HG03066 (cell line): ENCODE measurements at regions not wholly inside any gene's neighbourhood (a gene's known extent, or its start where the extent isn't known, plus 50 kb on each side); places are given as distances from the start of the nearest gene placed in this dataset.
"Not testable (repeated sequence)": the region's sequence is repeated elsewhere in the genome, so short reads cannot be mapped to it uniquely, and the experiment has no call there.

Experiments used
- ATAC-seq: cut with Tn5 transposase; IDR thresholded peaks from one replicate; pipeline ENCODE4 v1.9.1; 2021; ENCODE audit warnings: low read depth; ENCODE audit not compliant: unreplicated experiment

DNA sequence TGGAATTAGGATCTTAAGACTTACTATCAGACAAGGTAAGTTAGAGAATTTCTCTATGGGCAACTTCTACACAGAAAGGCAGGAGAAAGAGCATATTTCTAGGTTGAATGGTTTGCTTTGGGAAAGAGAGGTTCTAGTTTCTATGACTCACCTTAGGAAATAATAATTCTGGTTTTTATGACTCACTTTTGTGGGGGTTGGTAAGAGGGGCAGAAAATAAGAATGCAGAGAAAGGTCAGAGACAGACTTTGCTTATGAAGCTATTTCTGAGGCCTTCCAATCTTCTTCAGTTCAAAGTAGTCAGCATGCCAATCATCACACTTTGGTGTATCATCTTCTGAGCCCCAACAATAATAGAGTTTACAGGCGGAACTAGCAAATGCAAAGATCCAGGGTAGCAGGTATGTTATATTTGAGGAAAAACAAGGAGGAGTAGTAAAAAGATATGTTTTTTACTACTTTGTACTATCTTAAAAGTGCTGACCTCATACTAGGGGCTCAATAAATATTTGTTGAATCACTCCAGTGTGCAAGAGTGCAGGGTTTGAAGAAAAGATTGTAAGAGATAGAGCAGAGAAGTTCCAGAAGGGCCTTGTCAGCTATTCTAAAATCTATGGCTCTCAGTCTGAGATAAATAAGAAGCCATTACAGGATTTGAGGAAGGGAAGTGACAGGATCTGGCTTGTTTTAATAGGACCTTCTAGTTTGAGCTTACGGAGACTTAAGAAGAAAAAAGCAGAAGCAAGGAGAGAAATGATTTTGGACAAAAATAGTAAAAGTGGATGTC lies 56.7 kb upstream of the LRFN5 start:
- ATAC-seq: no peak

DNA sequence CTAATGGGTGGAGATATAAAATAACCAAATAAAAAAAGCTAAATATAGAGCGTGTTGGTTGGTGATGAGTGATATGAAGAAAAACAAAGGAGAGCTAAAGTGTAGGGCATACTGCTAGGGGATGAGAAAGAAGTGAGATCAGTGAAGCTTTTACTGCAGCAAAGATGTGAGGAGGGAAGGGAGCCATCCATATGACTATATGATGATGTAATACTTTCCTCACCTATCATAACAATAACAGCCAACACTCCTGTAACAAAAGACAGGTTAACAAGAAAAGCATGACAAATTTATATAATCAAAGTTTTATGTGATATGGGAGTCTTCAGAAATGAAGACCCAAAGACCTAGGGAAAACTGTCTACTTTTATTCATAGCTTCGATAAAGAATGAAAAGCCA lies 57.4 kb upstream of the LRFN5 start:
- no peak for ATAC-seq

DNA sequence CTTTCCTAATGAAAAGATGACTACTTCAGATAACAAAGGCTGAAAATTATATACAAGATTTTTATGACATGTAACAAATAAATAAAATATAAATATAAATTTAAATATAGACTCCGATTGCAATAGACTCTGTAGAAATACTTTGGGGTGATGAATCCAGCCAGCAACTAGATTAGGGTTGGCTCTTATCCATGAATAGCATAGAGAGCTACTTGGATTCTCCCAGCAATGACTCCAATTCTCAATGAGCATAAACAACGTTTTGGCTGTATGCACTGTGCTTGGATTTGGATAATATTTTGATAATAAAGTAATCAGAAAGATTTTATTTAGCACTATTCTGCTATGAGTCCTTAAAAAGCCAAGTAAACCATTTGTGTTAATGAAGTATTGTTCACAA lies 58.0 kb upstream of the LRFN5 start:
- no peak for ATAC-seq

DNA sequence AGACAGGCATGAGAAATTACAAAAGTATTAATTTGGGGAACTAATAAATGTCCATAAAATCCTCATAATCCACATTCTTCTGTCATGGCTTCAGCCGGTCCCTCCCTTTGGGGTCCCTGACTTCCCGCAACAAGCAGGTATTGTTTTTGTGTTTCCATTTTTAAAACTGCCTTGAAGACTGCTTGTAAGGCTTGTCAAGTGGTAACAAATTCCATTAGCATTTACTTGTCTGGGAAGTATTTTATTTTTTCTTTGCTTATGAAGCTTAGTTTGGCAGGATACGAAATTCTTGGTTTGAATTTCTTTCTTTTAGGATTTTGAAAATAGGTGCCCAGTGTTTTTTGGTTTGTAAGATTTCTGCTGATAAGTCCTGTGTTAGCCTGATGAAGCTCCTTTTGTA lies 65.3 kb upstream of the LRFN5 start:
- ATAC-seq: no peak

DNA sequence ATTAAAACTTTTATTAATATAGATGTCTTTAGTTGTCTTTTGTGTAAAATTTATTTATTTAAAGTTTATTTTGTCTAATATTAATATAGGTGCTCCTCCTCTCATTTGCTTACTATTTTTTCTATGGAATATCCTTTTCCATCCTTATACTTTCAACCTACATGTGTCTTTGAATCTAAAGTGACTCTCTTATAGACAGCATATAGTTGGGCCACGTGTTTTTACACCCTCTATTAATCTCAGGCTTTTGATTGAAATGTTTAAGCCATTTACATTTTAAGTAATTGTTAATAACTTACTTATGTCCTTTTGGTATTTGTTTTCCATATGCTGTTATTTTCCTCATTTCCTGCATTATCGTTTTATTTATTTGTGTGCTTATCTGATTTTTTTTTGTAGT lies 74.4 kb upstream of the LRFN5 start:
- ATAC-seq: no peak

DNA sequence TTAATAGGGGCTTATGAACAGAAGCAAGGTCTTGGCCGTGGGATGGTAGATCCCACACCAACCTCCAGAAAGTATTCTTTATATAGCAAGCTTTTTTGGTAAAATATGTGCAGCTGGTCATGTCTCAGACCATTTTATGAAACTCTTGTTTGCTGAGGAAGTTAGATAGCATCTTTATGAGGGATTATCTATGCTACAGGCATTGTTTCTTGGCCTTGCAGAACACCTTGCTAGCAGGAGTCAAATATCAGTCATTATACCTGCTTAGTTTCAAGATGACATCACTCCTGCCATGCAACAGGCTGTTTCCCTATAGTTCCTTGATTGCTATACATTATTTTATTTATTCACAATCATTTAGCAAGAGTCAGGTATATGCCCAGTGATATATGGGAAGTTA lies 84.8 kb upstream of the LRFN5 start:
- ATAC-seq: no peak

DNA sequence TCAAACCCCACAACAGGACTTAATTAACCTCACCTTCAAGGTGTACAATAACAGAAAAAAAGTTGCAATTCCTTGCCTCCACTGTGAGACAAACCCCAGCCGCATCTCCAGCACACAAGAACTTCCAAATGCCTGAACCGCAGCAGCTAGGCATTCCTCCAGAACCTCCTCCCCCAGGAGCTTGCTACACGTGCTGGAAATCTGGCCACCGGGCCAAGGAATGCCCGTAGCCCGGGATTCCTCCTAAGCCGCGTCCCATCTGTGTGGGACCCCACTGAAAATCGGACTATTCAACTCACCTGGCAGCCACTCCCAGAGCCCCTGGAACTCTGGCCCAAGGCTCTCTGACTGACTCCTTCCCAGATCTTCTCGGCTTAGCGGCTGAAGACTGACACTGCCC lies 88.6 kb upstream of the LRFN5 start:
- not testable (repeated sequence) for ATAC-seq

DNA sequence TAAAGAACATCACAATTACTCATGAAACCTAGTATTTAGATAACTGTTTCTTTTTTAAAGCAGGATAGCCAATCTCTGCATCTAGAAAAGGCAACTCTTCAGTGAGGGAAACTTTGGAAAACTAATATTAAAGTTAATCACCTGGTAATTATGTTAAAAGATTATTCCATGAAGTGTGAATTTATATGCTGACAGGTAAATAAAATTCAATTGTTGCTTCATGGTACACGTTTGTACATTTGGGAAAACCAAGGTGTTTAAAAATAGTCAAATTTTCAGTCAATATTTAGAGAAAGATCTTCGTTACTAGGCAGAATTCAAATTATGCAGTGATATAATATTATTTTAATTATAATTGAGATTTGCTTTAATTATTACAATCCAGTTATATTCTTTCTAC lies 100.1 kb upstream of the LRFN5 start:
- no peak for ATAC-seq

DNA sequence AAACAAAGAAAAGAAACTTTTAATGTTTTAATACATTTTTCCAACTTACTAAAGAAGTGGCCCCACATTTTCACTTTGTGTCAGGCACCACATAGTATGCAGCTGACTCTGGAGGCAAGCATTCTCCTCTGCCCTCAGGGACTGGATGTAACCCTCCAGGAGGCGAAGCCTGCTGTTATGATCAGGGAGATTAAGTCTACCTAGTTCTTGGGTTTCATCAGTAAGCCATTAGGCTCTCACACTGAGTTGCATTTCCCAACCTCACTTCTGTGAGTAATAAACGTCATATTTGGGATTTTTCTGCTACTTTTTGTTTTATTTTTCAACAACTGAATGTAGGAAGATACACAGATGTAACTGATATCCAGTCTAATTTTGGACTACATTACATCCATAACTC lies 101.2 kb upstream of the LRFN5 start:
- ATAC-seq: no peak

DNA sequence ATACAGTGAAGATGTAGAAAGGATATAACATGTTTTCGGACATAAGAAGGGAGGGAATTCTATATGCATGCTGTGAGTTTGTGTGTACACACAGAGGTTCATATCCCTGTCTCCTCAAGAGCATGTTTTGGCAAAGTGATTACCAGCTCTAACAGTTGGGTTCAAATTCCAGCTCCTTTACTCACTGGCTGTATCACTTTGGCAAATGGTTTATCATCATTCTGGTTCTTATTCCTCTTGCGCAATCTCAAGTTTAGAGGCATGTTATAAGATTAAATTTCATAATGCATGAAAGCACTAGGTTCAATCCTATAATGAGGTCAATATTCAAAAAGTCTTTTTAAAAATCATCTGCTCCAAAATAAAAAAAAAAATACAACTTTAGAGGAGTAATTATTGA lies 107.7 kb upstream of the LRFN5 start:
- no peak for ATAC-seq

DNA sequence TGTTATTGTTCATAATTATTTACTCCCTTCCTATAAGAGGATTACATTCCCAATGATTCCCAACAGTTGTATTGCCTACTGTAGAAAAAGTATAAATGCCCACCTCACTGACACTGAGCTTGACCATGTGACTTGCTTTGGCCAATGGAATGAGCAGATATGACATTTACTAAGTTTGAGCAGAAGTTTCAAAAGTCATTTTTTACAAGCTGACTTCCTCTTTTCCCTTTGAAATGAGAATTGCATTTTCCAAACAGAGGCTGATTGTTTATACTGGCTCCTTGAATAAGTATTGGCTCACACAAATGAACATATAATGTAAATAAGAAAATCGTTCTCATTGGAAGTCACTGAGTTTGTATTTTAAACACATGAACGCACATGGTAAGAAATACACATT lies 116.4 kb upstream of the LRFN5 start:
- ATAC-seq: no peak

DNA sequence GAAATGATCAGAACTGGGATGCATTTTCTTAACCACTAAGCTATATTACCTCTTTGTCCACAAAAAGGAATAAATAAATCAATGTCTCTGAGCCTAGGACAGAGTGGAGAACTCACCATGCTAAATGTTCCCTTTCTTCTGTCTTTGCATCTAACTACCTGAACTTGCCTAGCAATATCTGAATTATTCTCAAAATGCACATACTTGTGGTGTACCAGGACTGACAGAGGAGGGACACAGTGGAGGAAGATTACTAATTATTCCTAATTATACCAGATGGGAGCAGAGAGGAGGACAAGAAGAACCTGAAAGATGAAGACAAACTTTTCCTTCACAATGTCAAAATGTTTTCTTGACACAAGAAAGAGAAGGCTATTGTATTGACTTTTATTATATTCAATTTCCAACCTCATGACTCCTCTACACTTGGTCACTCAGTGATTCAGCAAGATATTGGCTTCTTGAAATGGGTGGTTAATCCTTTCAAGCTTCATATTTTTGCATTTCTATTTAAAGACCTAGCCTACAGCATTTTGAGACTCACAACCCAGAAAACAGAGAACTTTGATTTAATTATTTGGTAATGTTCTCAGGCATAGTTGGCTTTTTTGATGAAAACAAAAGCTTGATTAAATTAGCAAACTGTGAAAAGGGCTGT lies 117.2 kb upstream of the LRFN5 start:
- no peak for ATAC-seq

DNA sequence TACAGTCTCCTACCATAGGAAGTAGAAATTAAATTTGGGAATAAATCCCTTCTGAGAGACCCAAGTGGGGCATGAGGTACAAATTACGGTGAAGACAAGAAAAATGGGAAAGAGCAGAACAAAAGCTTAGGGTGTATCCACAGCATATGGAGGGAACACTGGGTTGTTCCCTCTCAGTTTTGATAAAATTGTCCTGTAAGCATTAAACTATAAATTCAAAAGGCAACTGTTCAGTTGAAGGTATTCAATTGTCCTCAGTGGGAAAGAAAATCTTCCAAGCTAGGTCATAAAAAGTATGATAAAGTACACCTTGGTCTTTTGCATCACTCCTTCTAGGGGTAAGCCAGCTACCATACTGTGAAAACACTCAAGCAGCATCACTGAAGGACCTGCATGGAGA lies 118.3 kb upstream of the LRFN5 start:
- ATAC-seq: no peak

DNA sequence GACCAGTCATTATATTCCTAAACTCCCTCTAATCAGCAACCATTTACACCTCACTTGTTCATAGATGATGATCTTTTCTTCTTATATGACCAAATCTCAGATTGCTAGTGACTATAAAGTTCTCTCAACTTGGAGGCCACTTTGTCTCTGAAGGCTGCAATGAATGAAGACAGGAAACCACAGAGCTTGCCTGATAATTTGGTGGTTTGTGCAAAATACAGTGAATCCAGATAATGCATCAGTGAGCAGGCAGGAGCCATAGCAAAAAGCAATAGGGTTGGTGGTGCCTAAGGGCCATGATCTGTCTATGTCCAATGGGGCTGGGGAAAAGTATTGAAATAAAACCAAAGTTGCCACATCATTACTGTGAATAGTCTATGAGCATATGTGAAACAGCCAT lies 123.8 kb upstream of the LRFN5 start:
- ATAC-seq: no peak

DNA sequence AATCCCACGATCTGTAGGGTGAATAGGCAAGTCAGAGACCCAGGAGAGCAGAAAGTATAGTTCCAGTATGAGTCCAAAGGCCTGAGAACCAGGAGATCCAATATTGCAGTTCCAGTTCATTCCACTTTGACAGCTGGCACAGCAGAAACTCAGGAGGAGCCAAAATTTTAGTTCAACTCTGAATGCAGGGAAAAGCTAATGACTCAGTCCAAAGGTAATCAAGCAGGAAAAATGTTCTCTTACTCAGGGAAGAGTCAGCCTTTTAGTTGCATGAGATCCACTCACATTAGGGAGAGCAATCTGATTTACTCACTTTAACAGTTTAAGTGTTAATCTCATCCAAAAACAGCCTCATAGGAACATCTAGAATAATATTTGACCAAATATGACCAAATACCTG lies 130.2 kb upstream of the LRFN5 start:
- ATAC-seq: no peak

DNA sequence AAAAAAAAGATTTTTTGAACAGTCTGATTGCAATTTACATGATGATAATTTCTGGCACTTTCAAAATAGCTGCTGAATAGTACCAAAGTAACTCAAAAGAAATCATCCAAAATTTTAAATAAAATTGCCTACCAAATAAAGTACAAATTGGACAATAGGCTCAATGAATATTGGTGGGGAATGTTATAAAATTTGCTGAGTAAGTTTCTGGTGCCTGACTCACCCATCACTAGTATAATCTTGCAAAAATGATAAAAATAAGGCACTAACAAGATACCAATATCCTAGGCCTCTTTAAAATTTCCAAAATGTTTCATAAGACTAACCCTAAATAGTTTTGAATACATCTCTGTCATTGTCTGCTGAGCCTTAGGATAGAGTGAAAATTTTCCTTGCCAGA lies 145.3 kb upstream of the LRFN5 start:
- no peak for ATAC-seq

DNA sequence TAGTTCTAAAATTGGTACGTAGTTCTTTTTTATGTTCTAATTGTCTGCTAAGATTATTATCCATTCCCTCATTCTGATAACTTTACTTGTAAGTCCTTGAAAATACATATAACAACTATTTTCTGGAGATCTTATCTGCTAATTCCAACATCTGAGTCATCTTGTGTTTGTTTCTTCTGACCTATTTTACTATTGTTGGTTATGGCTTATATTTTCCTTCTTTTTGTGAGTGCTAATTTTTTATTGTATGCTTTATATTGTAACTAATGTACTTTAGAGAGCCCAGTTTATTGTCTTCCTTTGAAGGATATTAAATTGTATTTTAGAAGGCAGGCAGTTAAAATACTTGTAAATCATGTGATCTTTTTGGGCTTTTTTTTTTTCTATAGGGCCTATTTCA lies 149.3 kb upstream of the LRFN5 start:
- no peak for ATAC-seq

DNA sequence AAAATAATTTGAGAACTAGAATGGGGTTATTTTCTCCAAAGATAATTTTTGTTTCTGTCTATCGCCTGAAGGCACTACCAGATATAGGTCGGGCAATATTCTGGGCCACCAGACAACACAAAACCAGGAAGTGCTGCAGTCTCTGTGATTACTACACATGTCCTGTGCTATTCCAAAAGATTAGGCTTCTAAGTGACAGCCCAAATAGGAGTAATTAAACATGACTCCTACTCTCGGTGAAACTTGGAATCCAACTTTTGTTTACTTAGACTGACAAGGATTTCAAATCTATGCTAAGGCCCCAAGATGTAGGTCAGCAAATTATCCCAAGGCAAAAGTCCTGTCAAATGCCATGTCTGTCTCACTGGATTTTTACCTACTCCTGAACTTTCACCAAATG lies 157.6 kb upstream of the LRFN5 start:
- ATAC-seq: no peak

DNA sequence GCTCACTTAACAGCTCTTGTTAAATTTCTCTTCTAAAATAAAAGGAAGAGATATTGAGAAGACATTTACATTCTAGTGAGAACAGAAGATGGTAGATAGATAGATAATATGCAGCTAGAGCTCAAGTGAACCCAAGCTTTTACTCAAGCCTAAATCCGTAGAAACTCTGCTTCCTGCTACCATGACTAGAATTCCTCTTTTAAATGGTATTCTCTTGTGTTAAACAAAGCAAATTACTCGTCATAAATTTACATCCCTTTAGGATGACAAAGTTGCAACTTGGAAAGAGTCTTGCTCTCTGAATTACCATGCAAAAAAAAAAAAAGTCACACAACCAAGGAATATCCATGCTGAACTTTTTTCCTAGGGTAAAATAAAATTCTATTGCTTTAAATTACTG lies 160.7 kb upstream of the LRFN5 start:
- ATAC-seq: no peak

DNA sequence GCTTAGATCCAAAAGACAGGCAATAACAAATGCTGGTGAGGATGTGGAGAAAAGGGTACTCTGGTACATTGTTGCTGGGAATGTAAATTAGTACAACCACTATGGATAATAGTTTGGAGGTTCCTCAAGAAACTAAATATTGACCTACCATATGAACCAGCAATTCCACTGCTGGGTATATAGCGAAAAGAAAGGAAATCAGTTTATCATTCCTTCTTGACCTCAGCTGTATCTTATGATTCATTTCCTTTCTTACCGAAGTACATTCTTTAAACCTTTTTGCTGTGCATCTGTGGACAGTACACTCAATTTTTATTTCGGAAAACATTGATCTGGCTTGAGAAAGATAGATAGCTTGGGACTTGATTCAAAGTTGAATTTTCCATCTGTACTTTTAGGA lies 183.2 kb upstream of the LRFN5 start:
- no peak for ATAC-seq

DNA sequence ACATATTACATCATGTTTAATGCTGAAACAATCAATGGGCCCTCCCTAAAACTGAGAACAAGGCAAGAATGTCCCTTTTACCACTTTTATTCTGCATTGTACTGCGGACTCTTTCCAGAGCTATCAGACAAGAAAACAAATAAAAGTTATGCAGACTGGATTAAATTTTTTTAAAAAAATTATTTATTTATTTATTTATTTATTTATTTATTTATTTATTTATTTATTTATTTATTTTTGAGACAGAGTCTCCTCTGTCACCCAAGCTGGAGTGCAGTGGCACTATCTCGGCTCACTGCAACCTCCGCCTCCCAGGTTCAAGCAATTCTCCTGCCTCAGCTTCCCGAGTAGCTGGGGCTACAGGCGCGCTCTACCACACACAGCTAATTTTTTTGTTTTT lies 185.4 kb upstream of the LRFN5 start:
- ATAC-seq: not testable (repeated sequence)

DNA sequence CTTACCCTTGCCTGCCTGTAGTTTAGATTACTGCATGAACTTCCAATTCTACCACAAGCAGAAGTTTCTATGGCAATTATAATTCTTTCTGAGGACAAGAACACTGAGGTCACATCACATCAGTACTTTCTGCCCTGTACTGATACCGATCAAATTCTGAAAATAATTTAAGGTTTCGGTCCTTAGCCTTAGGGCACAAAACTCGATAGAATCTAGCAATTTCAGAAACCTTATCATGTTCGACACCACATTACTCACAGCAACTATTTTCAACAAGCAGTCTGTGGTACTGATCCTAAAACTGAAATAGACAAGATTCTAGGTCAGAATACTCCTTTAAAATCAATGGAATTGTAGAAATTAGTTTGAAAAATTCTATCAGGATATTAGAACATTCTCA lies 187.0 kb upstream of the LRFN5 start:
- ATAC-seq: no peak

DNA sequence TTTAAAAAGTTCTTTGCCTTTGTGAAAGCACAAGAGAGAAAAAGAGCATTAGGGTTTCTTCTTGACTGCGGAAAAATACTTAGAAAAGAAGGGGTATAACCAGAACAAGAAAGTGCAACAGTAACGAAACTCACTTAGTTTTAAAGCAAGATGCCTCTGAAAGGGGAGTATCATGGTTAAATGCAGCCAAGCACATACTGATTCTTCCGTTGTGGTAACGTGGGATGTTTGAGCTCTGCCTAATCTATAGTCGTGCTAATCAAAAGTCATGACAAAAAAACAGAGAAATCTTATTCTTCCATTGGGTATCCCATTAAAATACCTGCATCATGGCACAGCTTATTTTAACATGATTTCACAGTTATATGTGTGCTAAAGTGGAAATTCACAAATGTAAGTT lies 187.8 kb upstream of the LRFN5 start:
- ATAC-seq: no peak
